CD1c-positive myeloid dendritic cell (primary cell): ENCODE measurements at regions not wholly inside any gene's neighbourhood (a gene's known extent, or its start where the extent isn't known, plus 50 kb on each side); places are given as distances from the start of the nearest gene placed in this dataset.
"Not testable (repeated sequence)": the region's sequence is repeated elsewhere in the genome, so short reads cannot be mapped to it uniquely, and the experiment has no call there.

Experiments used
- DNase-seq: peaks from one replicate; pipeline ENCODE4 v3.0.0-alpha.2; 2016; ENCODE audit errors: extremely low spot score

DNA sequence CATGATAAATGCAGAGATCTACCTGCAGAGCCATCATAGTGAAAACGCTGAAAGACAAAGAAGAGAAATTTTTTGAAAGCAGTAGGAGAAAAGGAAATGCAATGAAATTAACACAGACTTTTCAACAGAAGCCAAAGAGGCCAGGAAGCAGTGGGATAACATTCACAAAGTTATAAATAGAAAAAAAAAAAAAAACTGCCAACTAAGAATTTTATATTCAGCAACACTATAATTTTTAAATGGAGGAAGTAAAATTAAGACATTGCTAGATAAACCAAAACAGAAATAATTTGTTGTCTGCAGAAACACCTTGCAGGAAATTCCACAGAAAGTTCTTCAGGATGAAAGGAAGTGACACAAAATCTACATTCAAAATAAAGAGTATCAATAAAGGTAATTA is 591.5 kb upstream of the ID4 start:
- no peak for DNase-seq

DNA sequence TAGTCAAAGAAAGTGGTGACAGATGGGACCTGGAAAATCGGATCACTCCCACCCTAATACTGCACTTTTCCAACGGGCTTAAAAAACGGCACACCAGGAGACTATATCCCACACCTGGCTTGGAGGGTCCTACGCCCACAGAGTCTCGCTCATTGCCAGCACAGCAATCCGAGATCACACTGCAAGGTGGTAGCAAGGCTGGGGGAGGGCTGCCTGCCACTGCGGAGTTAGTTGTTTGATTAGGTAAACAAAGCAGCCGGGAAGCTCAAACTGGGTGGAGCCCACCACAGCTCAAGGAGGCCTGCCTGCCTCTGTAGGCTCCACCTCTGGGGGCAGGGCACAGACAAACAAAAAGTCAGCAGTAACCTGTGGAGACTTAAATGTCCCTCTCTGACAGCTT is 590.0 kb upstream of the ID4 start:
- DNase-seq = not testable (repeated sequence)

DNA sequence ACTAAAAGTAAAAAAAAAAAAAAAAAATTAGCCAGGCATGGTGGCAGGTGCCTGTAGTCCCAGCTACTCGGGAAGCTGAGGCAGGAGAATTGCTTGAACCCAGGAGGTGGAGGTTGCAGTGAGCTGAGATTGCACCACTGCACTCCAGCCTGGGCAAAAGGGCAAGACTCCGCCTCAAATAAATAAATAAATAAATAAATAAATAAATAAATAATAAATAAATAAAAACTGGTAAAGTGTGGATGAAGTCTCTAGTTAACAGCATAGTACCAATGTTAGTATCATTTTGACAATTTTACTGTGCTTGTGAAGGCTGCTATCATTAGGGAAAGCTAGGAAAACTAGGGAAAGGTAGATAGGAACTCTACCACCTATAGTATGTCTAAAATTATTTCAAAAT is 581.0 kb upstream of the ID4 start:
- not testable (repeated sequence) for DNase-seq

DNA sequence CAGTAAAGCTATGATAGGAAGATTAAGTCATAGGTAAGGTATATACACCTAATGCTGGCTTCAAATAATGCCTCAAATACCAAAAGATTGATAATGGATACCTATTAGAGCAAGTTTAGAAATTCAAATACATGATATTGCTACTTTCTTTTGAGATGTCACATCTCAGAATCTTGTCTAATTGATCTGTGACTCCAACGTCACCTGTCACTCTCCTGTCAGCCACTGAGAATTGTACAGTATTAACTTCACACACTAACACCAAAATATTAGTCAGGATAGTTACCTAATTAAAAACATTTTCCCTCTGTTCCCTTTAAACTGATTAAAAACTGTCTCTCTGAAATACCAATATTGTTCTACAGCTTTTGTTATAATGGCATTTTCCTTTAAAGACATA is 575.5 kb upstream of the ID4 start:
- no peak for DNase-seq

DNA sequence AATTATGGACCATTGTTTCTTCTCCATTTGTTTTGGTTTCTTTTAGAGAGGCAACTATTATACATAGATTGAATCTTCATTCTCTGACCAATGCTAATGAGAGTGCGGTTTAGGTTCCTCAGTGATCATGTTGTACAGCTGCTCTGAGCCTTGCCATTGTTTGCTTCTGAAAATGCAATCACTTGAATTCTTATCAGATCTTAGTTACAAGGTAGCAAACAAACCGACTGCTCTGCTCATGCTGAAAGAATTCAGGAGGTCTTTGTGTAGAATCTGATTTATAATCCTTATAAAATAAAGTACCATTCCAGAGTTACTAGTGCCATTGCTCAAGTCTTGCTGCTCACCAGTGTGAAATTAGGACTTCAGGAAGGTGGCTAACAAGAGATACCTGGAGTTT is 569.1 kb upstream of the ID4 start:
- no peak for DNase-seq

DNA sequence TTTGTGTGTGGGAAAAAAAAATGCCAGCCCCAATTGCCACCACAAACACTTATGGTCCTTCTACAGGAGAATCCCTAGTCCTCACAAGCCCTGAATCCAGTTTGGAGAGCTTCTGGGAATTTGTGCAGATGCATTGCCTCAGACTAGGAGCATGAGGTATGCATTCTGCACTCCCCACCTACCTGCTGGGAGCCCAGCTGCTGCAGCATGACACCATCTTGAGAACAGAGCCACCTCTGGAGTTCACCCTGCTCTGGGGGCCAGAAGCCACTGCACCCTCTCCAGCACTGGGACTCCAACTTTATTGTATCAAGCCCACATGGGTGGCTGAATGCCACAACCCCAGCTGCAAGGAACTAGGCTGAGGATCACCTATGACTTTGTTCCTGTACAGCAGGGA is 568.5 kb upstream of the ID4 start:
- DNase-seq = no peak

DNA sequence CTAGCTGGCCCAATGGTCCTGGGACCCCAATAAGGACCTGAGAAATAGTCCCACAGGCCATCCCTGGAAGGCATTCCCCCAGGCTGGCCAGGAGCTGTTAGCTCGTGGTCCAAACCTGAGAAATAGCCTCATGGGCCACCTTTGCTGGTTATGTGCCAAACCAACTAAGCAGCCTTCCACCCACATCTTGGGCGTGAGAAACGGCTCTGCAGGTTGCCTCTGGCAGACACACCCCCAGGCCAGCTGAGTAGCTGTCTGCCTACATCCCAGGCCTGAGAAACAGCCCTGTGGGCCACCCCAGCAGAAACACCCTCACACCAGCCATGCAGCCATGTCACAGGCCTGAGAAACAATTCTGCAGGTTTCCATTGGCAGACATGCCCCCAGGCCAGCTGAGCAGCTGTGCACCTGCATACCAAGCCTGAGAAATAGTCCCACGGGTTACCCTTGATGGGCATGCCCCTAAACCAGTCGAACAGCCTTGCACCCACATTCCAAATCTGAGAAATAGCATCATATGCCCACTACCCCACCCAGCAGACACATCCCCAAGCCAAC is 567.8 kb upstream of the ID4 start:
- no peak for DNase-seq

DNA sequence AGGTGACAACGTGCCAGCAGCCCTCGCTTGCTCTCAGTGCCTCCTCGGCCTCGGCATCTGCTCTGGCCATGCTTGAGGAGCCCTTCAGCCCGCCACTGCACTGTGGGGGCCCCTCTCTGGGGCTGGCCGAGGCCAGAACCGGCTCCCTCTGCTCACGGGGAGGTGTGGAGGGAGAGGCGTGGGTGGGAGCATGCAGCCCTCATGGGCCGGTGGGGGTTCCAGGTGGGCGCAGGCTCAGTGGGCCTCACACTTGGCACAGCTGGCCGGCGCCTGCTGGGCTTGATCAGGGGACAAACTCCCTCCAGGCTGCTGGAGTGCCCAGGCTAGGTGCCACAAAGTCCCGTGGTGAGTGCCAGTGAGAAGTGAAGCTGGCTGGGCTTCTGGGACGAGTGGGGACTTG is 566.6 kb upstream of the ID4 start:
- DNase-seq = no peak

DNA sequence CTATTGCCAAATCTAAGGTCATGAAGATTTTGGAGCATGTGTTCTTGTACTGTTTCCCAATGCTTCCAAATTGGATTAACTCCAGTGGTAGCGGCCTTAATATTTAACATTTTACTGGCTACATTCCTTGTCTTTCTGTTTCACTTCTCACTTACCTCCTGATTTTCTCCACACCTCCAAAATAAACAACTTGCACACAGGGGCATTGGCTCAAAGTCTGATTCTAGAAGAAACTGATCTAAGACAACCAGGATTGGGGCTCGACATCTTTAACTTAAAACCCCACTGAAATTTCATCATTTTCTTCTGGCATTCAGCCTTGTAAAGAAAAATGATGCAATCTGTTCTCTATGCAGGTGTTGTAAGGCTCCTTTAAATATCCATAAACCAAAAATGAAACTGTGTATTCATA is 557.9 kb upstream of the ID4 start:
- no peak for DNase-seq

DNA sequence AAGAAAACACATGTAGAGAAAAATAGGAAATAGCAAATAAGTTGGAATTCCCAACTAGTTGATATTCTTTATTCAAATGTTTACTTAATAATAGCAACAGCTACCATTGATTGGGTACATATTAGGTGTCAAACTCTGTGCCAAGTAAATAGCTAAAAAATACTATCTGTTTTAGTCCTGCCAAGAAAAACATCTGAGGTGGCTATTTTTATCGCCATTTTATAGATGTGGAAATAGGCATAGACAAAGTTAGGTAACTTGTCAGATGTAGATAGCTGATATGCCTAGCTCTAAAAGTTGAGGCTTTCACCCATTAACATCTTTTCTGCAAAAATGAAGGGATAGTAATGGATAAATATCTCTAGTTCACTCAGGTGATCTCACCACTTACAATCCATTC is 549.2 kb upstream of the ID4 start:
- DNase-seq = no peak

DNA sequence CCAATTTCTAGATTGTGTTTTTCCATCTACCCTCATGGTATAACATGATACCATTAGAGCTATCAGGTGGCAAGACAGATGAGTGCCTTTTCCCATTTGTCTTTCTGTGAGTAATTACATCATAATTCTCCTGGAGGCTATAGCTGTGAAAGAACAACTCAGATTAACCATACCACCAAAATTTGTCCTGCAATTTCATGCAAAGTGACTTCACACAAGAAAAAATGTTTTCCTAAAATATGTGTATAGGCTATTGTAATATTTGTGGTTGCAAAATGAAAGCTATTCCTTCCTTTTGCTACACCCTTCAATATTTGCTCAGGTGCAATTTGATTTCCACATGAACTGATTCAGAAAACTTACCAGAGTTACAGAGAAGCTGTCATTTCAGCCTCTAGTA is 547.7 kb upstream of the ID4 start:
- no peak for DNase-seq

DNA sequence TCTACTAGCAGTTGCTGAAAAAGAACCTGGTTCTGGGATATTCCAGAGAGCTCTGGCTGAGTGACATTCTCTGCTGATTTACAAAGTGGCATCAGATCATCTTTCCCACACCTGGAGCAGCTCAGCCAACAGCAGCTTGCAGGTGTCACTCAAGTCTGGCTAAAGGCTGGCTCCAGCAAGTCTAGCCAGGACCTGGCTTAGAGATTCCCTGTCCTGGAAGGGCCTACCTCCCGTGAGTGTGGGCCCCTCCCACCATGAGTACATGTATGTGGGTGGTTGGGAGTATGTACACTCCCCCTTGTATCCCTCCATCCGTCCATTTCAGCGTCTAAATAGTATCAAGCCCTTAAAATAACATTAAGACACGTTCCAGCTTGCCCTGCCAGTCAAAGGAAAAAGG is 539.3 kb upstream of the ID4 start:
- DNase-seq = no peak

DNA sequence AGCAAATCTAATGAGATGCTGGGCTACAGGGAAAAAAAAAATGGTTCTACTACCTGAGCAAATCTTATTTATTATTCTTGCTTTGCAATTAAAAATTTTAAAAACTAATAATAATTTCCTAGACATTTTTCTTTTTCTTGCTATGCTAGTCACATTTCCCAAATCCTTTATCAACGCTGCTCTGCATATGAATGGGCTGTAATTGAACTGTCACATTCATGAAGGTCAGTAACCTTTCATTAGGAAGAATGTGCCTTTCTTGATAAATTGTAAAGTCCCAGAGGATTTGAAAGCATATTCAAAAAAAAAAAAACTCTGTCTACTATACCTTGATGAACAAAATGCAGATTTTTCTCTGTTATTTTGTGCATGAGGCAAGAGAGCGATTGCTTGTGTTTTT is 538.7 kb upstream of the ID4 start:
- DNase-seq = no peak

DNA sequence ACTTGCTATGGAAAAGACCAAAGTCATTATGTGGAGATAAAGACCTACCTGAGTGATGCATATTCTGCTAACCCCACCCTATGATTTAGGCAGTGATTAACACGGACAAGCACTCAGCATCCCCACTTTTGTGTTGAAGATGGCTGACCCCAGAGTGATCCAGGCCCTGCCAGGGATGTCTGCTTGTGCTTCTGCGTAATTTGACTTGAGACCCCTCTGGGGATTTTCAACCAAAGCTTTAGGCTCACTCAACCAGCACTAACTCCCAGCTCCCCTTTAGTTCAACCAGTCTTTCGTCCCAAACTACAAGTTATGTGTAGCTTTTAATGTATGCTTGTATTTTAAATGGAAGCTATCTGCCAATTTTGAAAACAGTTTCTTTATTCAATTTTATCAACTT is 538.0 kb upstream of the ID4 start:
- DNase-seq = no peak

DNA sequence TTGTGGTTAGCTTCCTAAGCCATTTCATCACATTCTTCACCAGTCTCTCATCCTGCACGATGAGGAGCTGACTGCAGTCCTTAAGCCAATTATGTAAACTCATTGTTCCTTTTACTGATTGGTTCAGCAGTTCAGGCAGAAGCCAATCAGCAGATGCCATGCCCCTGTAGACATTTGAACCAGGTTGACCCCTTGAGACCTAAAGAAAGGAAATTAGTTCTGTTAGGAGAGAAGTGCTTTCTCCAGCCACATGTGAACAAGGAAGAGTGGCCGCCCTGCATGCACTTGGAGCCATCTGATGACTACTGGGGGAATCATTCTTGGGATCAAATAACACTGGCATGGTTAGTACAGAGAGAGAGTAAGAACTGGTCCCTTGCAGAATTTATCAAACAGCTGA is 535.2 kb upstream of the ID4 start:
- DNase-seq = no peak

DNA sequence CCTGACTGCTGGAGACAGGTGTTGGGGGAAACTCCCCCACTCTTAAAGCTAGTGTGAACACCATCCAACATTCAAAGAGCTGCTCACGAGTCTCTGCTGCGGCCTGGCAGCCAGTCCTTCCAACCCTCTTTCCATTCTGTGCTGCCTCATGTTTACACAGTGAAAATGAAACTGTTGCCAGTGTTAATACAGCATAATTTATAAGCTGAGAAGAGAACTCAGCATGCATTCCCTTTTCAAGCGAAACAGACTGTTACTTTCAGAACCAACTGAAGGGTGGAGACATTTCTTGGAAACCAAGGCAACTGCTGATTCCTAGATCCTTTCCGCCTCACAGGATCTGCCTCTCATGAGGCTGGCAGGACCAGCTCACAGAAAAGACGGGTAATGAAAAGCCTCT is 533.8 kb upstream of the ID4 start:
- no peak for DNase-seq

DNA sequence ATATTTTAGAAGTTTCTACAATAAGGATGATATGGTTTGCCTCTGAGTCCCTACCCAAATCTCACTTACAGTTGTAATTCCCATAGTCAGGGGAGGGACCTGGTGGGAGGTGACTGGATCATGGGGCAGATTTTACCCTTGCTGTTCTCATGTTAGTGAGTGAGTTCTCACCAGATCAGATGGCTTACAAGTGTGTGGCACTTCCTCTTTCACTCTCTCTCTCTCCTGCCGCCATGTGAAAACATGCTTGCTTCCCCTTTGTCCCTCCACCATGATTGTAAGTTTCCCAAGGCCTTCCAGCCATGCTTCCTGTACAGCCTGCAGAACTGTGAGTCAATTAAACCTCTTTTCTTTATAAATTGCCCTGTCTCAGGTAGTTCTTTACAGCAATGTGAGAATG is 527.5 kb upstream of the ID4 start:
- no peak for DNase-seq

DNA sequence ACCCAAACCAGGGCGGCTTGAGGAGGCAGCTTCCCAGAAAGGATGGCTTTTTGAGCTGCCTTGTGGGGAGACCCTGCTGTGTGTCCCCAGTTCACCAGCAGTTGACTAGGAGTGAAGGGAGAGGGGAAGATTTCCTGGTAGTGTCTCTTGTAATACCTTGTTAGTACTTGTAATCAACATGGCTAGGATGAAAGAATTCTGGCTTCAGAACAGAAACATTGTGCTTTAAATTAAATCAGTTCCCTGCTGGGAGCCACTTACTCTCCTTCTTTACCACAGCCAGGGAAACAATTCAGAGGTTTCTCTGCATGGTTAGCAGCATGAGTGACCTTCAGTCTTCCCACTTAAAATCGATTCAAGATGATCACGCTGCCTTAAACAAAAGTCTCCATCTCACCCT is 525.4 kb upstream of the ID4 start:
- DNase-seq = no peak

DNA sequence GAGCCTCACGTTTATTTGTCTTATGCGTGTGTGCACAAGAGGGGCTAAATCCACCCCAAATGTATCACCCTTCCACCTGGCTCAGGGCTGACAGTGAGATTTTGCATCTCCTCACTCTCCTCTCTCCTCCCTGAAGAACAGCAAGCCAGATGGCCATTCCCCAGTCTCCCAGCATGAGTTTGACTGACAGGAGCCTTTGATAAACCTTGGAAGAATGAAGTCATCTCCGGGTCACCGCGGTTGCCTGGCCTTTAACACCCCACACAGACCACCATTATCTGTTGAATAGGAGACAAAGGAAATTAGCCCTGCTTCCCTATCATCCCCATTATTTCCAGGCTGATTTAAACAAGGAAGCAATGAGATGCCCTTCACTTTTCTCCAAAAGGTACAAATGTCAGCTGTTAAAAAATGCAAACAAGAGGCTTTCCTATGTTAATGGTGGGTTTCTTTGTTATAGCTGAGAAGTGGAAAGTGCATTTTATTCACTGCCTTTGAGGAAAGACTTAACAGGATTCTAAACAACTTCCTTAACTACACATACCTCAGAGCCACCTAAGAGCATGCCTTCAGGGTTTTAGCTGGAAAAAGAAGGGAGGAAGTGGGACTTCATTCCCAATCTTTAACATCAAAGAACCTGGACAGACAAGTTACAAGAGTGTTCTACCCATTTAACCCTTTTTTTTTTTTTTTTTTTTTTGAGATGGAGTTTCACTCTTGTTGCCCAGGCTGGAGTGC is 524.8 kb upstream of the ID4 start:
- no peak for DNase-seq

DNA sequence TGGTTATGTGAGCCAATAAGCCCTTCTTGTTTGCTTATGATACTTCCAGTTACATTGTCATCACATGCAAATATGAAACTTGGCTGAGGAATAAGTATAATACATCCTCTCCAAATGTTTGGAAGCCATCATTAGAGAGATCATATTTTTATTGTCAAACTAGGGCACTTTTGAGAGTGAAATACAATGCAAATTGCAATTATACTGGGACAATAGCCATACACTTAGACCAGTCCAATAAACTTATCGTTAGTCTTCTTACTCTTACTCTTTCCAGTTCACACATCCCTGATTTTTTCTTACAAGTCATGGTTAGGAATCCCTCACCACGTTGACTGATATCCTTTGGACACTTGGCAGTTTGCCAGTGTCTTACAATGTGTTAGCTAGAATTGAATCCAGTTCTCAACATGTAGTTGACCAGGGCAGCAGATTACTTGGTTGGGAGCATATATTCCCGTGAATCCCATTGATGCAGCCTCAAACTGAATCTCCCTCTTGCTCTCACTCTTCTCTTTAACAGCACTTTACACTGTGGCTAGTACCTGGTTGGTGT is 519.7 kb upstream of the ID4 start:
- DNase-seq = no peak

DNA sequence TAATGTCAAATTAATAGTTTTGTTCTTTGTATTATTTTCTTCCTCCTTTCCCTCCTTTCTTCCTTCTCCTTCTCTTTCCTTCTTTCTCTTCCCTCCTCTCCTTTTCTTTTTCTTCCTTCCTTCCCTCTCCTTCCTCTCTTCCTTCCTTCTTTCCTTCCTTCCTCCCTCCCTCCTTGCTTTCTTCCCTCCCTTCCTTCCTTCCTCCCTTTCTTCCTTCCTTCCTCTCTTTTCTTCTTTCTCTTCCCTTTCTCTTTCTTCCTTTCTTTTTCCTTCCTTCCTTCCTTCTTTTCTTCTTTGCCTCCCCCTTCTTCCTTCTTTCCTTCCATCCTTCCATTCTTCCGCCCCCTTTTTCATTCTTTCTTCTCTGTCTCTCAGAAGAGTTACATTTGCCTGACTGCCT is 518.2 kb upstream of the ID4 start:
- DNase-seq = no peak

DNA sequence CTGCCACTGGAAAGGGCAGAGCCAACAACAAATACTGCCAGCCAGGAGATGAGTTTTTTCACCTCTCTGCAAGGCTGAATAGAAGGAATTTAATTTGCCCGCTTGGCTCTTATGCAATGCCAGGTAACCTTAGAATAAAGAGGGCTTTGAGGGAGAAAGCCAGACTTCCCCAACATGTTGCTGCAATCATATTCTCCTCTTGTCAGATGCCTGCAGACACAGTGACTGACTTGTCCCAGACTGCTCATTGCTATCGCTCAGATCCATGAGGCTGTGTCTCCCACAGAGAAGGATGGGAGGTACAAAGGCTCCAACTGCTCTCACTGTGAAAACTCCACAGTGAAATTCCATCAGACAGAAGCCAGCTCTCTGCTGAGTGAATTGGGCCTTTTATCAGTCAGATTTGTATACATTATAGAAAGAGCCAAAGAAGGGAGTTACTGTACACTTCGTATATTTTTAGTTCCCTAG is 517.0 kb upstream of the ID4 start:
- DNase-seq = no peak

DNA sequence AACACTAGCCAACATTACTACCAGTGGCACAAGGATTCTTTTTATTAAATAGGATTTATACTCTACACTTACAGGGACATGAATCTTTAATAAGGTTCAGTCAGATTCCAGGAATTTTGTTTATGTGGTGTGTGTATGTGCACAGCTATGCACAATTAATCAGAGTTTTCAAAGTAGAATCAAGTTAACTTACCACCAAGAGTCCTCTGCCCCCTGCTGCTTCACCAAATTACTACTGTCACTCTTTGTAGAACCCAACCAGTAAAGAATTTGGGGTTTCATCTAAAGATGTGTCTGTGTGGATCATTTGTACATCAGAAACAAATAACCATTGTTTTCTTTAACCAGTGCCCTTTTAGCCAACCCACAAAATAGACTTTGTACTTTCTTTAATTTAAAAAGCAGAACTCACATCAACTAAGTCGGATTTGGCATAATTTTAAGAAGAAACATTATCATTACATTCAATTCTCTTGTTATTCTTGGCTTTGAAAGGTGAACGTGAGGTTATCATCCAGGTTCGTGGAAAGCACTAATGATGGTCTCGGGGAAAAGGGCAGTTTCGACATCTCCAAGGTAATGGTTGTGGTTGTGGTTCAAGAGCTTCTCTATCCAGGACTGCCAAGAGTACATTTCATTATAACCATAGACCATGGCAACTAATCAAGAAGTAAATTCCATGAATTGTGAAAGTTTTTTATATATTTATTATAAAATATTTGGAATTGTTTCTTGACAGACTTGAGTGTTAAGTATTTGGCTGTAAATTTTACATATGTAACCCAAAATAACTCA is 514.3 kb upstream of the ID4 start:
- no peak for DNase-seq
